ENCODE measurements at regions not wholly inside any gene's neighbourhood (a gene's known extent, or its start where the extent isn't known, plus 50 kb on each side); places are given as distances from the start of the nearest gene placed in this dataset.
"Not testable (repeated sequence)": the region's sequence is repeated elsewhere in the genome, so short reads cannot be mapped to it uniquely, and the experiment has no call there.

GRCh38 chr3:31053299-31053698 lies 158.8 kb upstream of the GADL1 start:
- DNase-seq: no peak

- DNase-seq: no peak
Measured at GRCh38 chr3:31054032-31054431, 159.6 kb upstream of the GADL1 start.

GRCh38 chr3:31055757-31056156 lies 161.3 kb upstream of the GADL1 start:
- DNase-seq: no peak

- no peak for DNase-seq
Measured at GRCh38 chr3:31057891-31058290, 163.4 kb upstream of the GADL1 start.

GRCh38 chr3:31064021-31064420 lies 169.6 kb upstream of the GADL1 start:
- no peak for DNase-seq

- DNase-seq: no peak
Measured at GRCh38 chr3:31065765-31066164, 171.3 kb upstream of the GADL1 start.

- DNase-seq: no peak
Measured at GRCh38 chr3:31067004-31067403, 172.5 kb upstream of the GADL1 start.

GRCh38 chr3:31075471-31075870 lies 181.0 kb upstream of the GADL1 start:
- no peak for DNase-seq

GRCh38 chr3:31075876-31076275 lies 181.4 kb upstream of the GADL1 start:
- DNase-seq: no peak

GRCh38 chr3:31077021-31077601 lies 182.7 kb upstream of the GADL1 start:
- DNase-seq: no peak

- no peak for DNase-seq
Measured at GRCh38 chr3:31077826-31078225, 183.4 kb upstream of the GADL1 start.

GRCh38 chr3:31079689-31080088 lies 185.2 kb upstream of the GADL1 start:
- no peak for DNase-seq

- no peak for DNase-seq
Measured at GRCh38 chr3:31081018-31081662, 186.7 kb upstream of the GADL1 start.

GRCh38 chr3:31086148-31086547 lies 191.7 kb upstream of the GADL1 start:
- DNase-seq: no peak

- no peak for DNase-seq
Measured at GRCh38 chr3:31086698-31087097, 192.2 kb upstream of the GADL1 start.

- DNase-seq: no peak
Measured at GRCh38 chr3:31091748-31092147, 197.3 kb upstream of the GADL1 start.

- no peak for DNase-seq
Measured at GRCh38 chr3:31092748-31093589, 198.5 kb upstream of the GADL1 start.

GRCh38 chr3:31093606-31094005 lies 199.1 kb upstream of the GADL1 start:
- DNase-seq: no peak

GRCh38 chr3:31094048-31094447 lies 199.6 kb upstream of the GADL1 start:
- no peak for DNase-seq

- no peak for DNase-seq
Measured at GRCh38 chr3:31095255-31095654, 200.8 kb upstream of the GADL1 start.

- DNase-seq: no peak
Measured at GRCh38 chr3:31096661-31097395, 202.4 kb upstream of the GADL1 start.

GRCh38 chr3:31100519-31100918 lies 206.1 kb upstream of the GADL1 start:
- no peak for DNase-seq

- DNase-seq: not testable (repeated sequence)
Measured at GRCh38 chr3:31101285-31101684, 206.8 kb upstream of the GADL1 start.

Data from SIG-M5 (cell line).